BLaER1 (cell line): ENCODE measurements at regions not wholly inside any gene's neighbourhood (a gene's known extent, or its start where the extent isn't known, plus 50 kb on each side); places are given as distances from the start of the nearest gene placed in this dataset.

Experiments
- H3K27ac ChIP-seq: shearing (Covaris generic); formaldehyde crosslinking; 2 replicates; pipeline ENCODE4 v1.8.1; 2022
- H3K27me3 ChIP-seq: shearing (Covaris generic); formaldehyde crosslinking; 2 replicates; pipeline ENCODE4 v1.8.1; 2022
- H3K36me3 ChIP-seq: shearing (Covaris generic); formaldehyde crosslinking; 2 replicates; pipeline ENCODE4 v1.8.1; 2022
- H3K4me1 ChIP-seq: shearing (Covaris generic); formaldehyde crosslinking; 2 replicates; pipeline ENCODE4 v1.8.1; 2022
- H3K4me2 ChIP-seq: shearing (Covaris generic); formaldehyde crosslinking; 2 replicates; pipeline ENCODE4 v1.8.1; 2022
- H3K4me3 ChIP-seq: shearing (Covaris generic); formaldehyde crosslinking; 2 replicates; pipeline ENCODE4 v1.8.1; 2022
- H3K9ac ChIP-seq: shearing (Covaris generic); formaldehyde crosslinking; 2 replicates; pipeline ENCODE4 v1.8.1; 2022
- H3K9me3 ChIP-seq: shearing (Covaris generic); formaldehyde crosslinking; 2 replicates; pipeline ENCODE4 v1.8.1; 2022
- H4K20me1 ChIP-seq: shearing (Covaris generic); formaldehyde crosslinking; 2 replicates; pipeline ENCODE4 v1.8.1; 2022
- Cebpa-rat ChIP-seq: shearing (Covaris generic); IDR thresholded peaks from 2 replicates; pipeline ENCODE4 v1.8.1; 2022

DNA sequence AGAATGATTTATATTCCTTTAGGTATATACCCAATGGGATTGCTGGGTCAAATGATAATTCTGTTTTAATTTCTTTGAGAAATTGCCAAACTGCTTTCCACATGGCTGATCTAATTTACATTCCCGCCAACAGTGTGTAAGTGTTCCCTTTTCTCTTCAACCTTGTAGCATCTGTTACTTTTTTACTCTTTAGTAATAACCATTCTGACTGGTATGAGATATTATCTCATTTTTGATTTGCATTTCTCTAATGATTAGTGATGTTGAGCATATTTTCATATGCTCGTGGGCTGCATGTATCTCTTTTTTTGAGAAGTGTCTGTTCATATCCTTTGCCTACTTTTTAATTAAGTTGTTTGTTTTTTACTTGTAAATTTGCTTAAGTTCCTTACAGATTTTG is 1264.2 kb downstream of the OTOL1 start:
- H3K36me3 ChIP-seq: no peaks in the 10 kb centered on the region
- no peak overlapping the region for H3K4me3 ChIP-seq
- no peaks in the 10 kb centered on the region for H3K4me1 ChIP-seq
- no peak overlapping the region for H3K9ac ChIP-seq
- H3K27me3 ChIP-seq: no peaks in the 10 kb centered on the region
- no peak overlapping the region for H3K27ac ChIP-seq
- no peak for TF ChIP-seq Cebpa-rat
- H3K9me3 ChIP-seq: peaks cover 4% of the 10 kb centered on the region
- no peak overlapping the region for H3K4me2 ChIP-seq
- no peaks in the 10 kb centered on the region for H4K20me1 ChIP-seq

DNA sequence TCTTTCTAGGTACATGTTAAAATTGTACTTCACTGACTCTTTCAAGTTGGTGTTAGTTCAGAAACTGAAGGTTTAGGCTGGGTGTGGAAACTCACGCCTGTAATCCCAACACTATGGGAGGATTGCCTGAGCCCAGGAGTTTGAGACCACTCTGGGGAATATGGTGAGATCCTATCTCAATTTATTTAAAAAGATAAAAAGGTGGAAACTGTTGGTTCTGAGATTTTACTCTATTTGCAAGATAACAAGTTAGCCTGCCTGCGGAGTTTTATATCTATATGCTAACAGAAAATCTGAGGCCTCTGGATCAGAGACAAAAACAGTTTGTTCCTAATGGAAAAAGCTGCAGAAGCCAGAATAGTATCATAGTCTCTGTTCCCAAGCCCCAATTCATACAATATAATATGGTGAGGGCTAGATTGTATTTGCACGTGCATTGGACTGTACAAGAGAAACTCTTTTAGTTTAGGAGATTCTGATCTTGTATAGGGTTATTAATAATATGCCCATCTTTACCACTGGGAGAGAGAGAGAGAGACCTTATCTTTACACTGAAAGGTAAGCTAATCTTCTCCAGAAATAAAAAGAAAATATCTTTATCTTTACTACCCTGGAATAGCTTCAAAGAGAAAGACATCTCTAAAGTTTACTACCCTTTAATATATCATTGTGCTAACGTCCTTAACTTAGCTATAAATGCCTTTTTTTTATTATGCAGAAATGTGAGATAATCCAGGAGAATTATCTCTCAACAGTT is 1267.6 kb downstream of the OTOL1 start:
- Histone ChIP-seq H3K36me3 (no peaks in the 10 kb centered on the region), H3K4me2 (no peak overlapping the region), H4K20me1 (no peaks in the 10 kb centered on the region), H3K4me1 (no peaks in the 10 kb centered on the region), H3K9me3 (peaks cover 11% of the 10 kb centered on the region), H3K27me3 (no peaks in the 10 kb centered on the region), H3K9ac (no peak overlapping the region), H3K27ac (no peak overlapping the region), H3K4me3 (no peak overlapping the region)
- no peak for TF ChIP-seq Cebpa-rat

DNA sequence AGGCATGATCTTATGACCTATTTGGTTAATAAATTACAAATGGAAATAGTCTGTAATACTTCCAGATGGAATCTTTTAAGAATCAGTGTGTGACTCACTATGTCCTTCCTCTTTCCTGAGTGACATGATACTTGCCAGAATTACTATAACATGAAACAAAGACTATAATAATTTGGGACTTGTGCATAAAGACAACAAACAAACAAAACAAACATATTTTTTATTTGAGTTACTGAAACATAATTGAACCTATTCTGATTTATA is 1268.1 kb downstream of the OTOL1 start:
- no peak overlapping the region for H3K9ac ChIP-seq
- H4K20me1 ChIP-seq: no peaks in the 10 kb centered on the region
- no peak overlapping the region for H3K27ac ChIP-seq
- peaks cover 11% of the 10 kb centered on the region for H3K9me3 ChIP-seq
- no peak overlapping the region for H3K4me3 ChIP-seq
- no peak for TF ChIP-seq Cebpa-rat
- no peaks in the 10 kb centered on the region for H3K36me3 ChIP-seq
- H3K4me2 ChIP-seq: no peak overlapping the region
- no peaks in the 10 kb centered on the region for H3K27me3 ChIP-seq
- no peaks in the 10 kb centered on the region for H3K4me1 ChIP-seq

GRCh38 chr3:162765524-162765923 is 1268.9 kb downstream of the OTOL1 start:
- Histone ChIP-seq H3K4me1 (no peaks in the 10 kb centered on the region), H3K9ac (no peak overlapping the region), H3K9me3 (peaks cover 11% of the 10 kb centered on the region), H4K20me1 (no peaks in the 10 kb centered on the region), H3K4me3 (no peak overlapping the region), H3K27ac (no peak overlapping the region), H3K36me3 (no peaks in the 10 kb centered on the region), H3K4me2 (no peak overlapping the region), H3K27me3 (no peaks in the 10 kb centered on the region)
- no peak for TF ChIP-seq Cebpa-rat

- no peak for TF ChIP-seq Cebpa-rat
- no peaks in the 10 kb centered on the region for H4K20me1 ChIP-seq
- no peak overlapping the region for H3K27ac ChIP-seq
- H3K4me1 ChIP-seq: no peaks in the 10 kb centered on the region
- H3K4me2 ChIP-seq: no peak overlapping the region
- peaks cover 11% of the 10 kb centered on the region for H3K9me3 ChIP-seq
- no peak overlapping the region for H3K4me3 ChIP-seq
- no peaks in the 10 kb centered on the region for H3K27me3 ChIP-seq
- no peak overlapping the region for H3K9ac ChIP-seq
- H3K36me3 ChIP-seq: no peaks in the 10 kb centered on the region
Observed at GRCh38 chr3:162769564-162769963, 1273.0 kb downstream of the OTOL1 start.

DNA sequence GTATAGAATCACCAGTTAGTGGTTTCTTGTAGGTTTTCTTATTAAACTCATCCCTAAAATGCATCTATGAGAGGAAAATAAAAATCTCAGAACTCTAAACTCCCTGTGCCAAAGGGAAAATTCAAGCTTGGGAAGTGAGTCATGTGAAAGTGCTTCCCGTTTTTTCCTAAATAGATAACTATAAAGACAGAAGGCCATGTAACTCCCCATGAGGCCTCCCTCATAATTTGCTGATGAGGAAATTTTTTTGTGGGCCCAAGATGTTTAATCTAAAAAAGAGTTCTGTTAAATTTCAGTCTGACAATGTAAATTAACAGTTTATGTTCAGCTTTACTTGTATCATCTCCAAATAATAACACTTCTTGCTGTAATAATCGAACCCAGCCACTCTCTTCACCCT is 1273.9 kb downstream of the OTOL1 start:
- Histone ChIP-seq H3K9ac (no peak overlapping the region), H3K4me3 (no peak overlapping the region), H3K4me1 (no peaks in the 10 kb centered on the region), H3K4me2 (no peak overlapping the region), H4K20me1 (no peaks in the 10 kb centered on the region), H3K27me3 (no peaks in the 10 kb centered on the region), H3K36me3 (no peaks in the 10 kb centered on the region), H3K9me3 (peaks cover 9% of the 10 kb centered on the region), H3K27ac (no peak overlapping the region)
- no peak for TF ChIP-seq Cebpa-rat

- Histone ChIP-seq H3K4me2 (no peak overlapping the region), H3K27ac (no peak overlapping the region), H3K9me3 (no peaks in the 10 kb centered on the region), H3K4me3 (no peak overlapping the region), H3K36me3 (no peaks in the 10 kb centered on the region), H3K9ac (no peak overlapping the region), H4K20me1 (no peaks in the 10 kb centered on the region), H3K4me1 (no peaks in the 10 kb centered on the region), H3K27me3 (no peaks in the 10 kb centered on the region)
- no peak for TF ChIP-seq Cebpa-rat
Observed at GRCh38 chr3:162774613-162775100, 1278.0 kb downstream of the OTOL1 start.

DNA sequence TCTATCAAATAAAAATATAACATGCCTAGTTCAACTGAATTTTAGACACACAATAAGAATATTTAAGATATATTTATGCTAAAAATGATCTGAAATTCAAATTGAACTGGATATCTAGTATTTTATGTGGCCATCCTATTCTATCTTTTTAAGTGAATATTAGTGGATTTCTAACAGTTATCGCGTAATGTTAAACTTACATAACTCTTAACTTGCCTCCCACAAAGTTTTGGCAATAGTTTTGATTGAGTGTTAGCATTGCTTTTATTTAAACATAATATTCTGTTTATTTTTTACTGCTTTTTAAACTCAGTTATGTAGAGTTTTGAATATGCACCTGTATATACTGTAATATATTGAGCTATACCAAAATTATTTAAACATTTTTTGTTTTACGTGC is 1279.5 kb downstream of the OTOL1 start:
- H3K9me3 ChIP-seq: no peaks in the 10 kb centered on the region

DNA sequence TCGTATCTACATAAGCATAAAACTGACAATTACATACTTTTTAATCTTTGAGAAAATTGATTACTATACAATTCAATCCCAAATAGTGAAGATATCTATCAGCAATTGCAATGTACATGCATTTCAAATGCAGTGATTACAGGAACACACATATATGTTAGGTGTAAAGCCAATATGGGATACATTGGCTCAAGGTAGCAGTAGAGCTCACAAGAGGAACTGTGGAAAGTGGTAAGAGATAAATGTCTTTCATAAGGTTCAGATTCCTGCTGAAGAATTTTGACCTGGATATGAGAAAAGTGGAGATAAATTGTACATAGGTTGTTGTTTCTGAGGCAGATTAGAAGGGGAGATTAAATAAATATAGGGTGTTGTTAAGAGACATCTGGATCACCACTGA is 1280.5 kb downstream of the OTOL1 start:
- no peaks in the 10 kb centered on the region for H3K27me3 ChIP-seq
- no peak overlapping the region for H3K4me3 ChIP-seq
- H3K9me3 ChIP-seq: no peaks in the 10 kb centered on the region
- H3K9ac ChIP-seq: no peak overlapping the region
- no peaks in the 10 kb centered on the region for H3K4me1 ChIP-seq
- no peaks in the 10 kb centered on the region for H3K36me3 ChIP-seq
- H4K20me1 ChIP-seq: no peaks in the 10 kb centered on the region
- TF ChIP-seq Cebpa-rat: no peak
- no peak overlapping the region for H3K27ac ChIP-seq
- no peak overlapping the region for H3K4me2 ChIP-seq

More for the DNA sequence above, 1279.5 kb downstream of the OTOL1 start:
- Histone ChIP-seq H3K4me2 (no peak overlapping the region), H3K4me1 (no peaks in the 10 kb centered on the region), H3K36me3 (no peaks in the 10 kb centered on the region), H3K4me3 (no peak overlapping the region), H4K20me1 (no peaks in the 10 kb centered on the region), H3K27ac (no peak overlapping the region), H3K9ac (no peak overlapping the region), H3K27me3 (no peaks in the 10 kb centered on the region)
- TF ChIP-seq Cebpa-rat: no peak

DNA sequence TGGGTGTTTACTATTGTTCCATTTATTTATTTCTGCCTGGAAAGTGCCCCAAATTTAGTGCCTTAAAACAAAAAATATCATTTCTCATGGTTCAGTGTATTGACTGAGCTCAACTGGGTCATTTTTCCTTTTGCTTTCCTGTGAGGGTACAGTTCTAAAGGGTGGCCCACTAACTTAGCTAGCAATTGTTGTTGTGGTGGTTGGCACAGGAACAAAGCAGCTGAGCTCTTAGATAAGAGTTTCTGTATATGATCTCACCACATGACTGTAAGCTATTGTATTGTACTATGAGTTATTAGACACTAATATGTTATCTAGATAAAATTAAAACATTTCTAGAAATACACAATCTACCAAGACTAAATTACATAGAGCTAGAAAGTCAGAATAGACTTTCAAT is 1283.7 kb downstream of the OTOL1 start:
- H3K27me3 ChIP-seq: no peaks in the 10 kb centered on the region
- no peak overlapping the region for H3K4me2 ChIP-seq
- no peaks in the 10 kb centered on the region for H3K9me3 ChIP-seq
- no peak for TF ChIP-seq Cebpa-rat
- no peaks in the 10 kb centered on the region for H3K36me3 ChIP-seq
- no peaks in the 10 kb centered on the region for H3K4me1 ChIP-seq
- no peak overlapping the region for H3K27ac ChIP-seq
- H3K4me3 ChIP-seq: no peak overlapping the region
- H3K9ac ChIP-seq: no peak overlapping the region
- no peaks in the 10 kb centered on the region for H4K20me1 ChIP-seq

DNA sequence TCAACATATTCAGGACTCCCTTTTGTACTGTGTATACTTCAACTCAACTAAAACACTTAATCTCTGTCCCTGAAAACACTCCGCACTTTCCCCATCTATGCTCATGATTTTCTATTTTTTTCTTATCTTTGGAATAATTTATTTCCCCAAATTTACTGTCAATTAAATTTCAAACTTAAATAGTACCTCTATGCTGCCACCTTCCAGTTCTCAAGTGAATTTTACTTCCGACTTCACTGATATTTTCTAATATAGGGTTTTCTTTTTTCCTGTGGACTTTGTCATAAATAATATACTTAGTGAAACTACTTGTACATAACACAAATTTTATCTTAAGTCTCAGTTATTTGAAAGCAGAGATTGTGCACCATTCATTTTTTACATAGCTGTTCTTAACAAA is 1303.3 kb downstream of the OTOL1 start:
- Histone ChIP-seq H3K4me2 (no peak overlapping the region), H3K36me3 (no peaks in the 10 kb centered on the region), H3K27ac (no peak overlapping the region), H3K4me1 (no peaks in the 10 kb centered on the region), H3K4me3 (no peak overlapping the region), H3K27me3 (no peaks in the 10 kb centered on the region), H4K20me1 (no peaks in the 10 kb centered on the region), H3K9ac (no peak overlapping the region), H3K9me3 (no peaks in the 10 kb centered on the region)
- no peak for TF ChIP-seq Cebpa-rat
